Panc1 (cell line): ENCODE measurements at regions not wholly inside any gene's neighbourhood (a gene's known extent, or its start where the extent isn't known, plus 50 kb on each side); places are given as distances from the start of the nearest gene placed in this dataset.

Source experiments
- CTCF ChIP-seq: fragments of 450-650 bp; IDR thresholded peaks from 2 replicates; pipeline ENCODE4 v1.5.1; 2017; ENCODE audit warnings: mild to moderate bottlenecking
- SIN3A ChIP-seq: IDR thresholded peaks from 2 replicates; pipeline ENCODE4 v1.6.1; 2012; ENCODE audit warnings: low read depth, mild to moderate bottlenecking, low read length, moderate library complexity, borderline replicate concordance; ENCODE audit not compliant: insufficient read depth

GRCh38 chr3:187456250-187456649, 88.1 kb downstream of the RTP4 start:
- TF ChIP-seq CTCF: no peak
- no peak for TF ChIP-seq SIN3A
